GM21825 (cell line): ENCODE measurements at regions not wholly inside any gene's neighbourhood (a gene's known extent, or its start where the extent isn't known, plus 50 kb on each side); places are given as distances from the start of the nearest gene placed in this dataset.

Experiments
- ATAC-seq: cut with Tn5 transposase; IDR thresholded peaks from one replicate; pipeline ENCODE4 v1.9.1; 2021; ENCODE audit warnings: mild to moderate bottlenecking, moderate library complexity; ENCODE audit not compliant: unreplicated experiment

GRCh38 chr20:4521170-4521968, 164.9 kb upstream of the PRNP start:
- ATAC-seq, result no peak

- no peak for ATAC-seq
Observed at GRCh38 chr20:4519534-4519933, 166.7 kb upstream of the PRNP start.

- ATAC-seq, result no peak
Observed at GRCh38 chr20:4516876-4517275, 169.4 kb upstream of the PRNP start.

GRCh38 chr20:4513720-4514119, 172.5 kb upstream of the PRNP start:
- no peak for ATAC-seq

GRCh38 chr20:4512891-4513550, 173.2 kb upstream of the PRNP start:
- ATAC-seq, result no peak

- ATAC-seq, result no peak
Observed at GRCh38 chr20:4511776-4512175, 174.5 kb upstream of the PRNP start.

- ATAC-seq, result no peak
Observed at GRCh38 chr20:4509825-4510522, 176.3 kb upstream of the PRNP start.

- no peak for ATAC-seq
Observed at GRCh38 chr20:4508773-4509172, 177.5 kb upstream of the PRNP start.

GRCh38 chr20:4507288-4507719, 179.0 kb upstream of the PRNP start:
- no peak for ATAC-seq

- no peak for ATAC-seq
Observed at GRCh38 chr20:4504814-4505213, 181.4 kb upstream of the PRNP start.

GRCh38 chr20:4502756-4503155, 183.5 kb upstream of the PRNP start:
- ATAC-seq, result no peak

- ATAC-seq, result no peak
Observed at GRCh38 chr20:4493386-4493785, 192.9 kb upstream of the PRNP start.

- no peak for ATAC-seq
Observed at GRCh38 chr20:4491643-4492042, 194.6 kb upstream of the PRNP start.

GRCh38 chr20:4490606-4491280, 195.5 kb upstream of the PRNP start:
- ATAC-seq, result no peak

GRCh38 chr20:4490045-4490444, 196.2 kb upstream of the PRNP start:
- no peak for ATAC-seq

GRCh38 chr20:4488407-4489339, 197.6 kb upstream of the PRNP start:
- ATAC-seq, result no peak

GRCh38 chr20:4484379-4484997, 201.8 kb upstream of the PRNP start:
- ATAC-seq, result no peak

- no peak for ATAC-seq
Observed at GRCh38 chr20:4483961-4484360, 202.3 kb upstream of the PRNP start.

- no peak for ATAC-seq
Observed at GRCh38 chr20:4483486-4483885, 202.8 kb upstream of the PRNP start.

- ATAC-seq, result no peak
Observed at GRCh38 chr20:4480104-4480503, 206.2 kb upstream of the PRNP start.
